ENCODE measurements at regions not wholly inside any gene's neighbourhood (a gene's known extent, or its start where the extent isn't known, plus 50 kb on each side); places are given as distances from the start of the nearest gene placed in this dataset.

GRCh38 chr12:89038831-89039512, 313.3 kb downstream of the DUSP6 start:
- TF ChIP-seq POLR2A (IDR thresholded peaks at IDR 0.05; ENCODE audit: low read depth, low read length) (no peak), POLR2AphosphoS5 (IDR thresholded peaks at IDR 0.05; ENCODE audit: low read depth, low read length) (no peak), TAF1 (IDR thresholded peaks at IDR 0.05; ENCODE audit: borderline replicate concordance, low read depth, low read length) (no peak)
- FAIRE-seq (no peak), DNase-seq (ENCODE audit: insufficient read length) (no peak)

GRCh38 chr12:89033062-89033461, 319.2 kb downstream of the DUSP6 start:
- no peak for FAIRE-seq
- no peak for TF ChIP-seq POLR2AphosphoS5 (IDR thresholded peaks at IDR 0.05; ENCODE audit: low read depth, low read length)
- no peak for TF ChIP-seq TAF1 (IDR thresholded peaks at IDR 0.05; ENCODE audit: borderline replicate concordance, low read depth, low read length)
- TF ChIP-seq POLR2A (IDR thresholded peaks at IDR 0.05; ENCODE audit: low read depth, low read length) = no peak
- no peak for DNase-seq (ENCODE audit: insufficient read length)

- DNase-seq (ENCODE audit: insufficient read length) (no peak), FAIRE-seq (no peak)
- TF ChIP-seq POLR2A (IDR thresholded peaks at IDR 0.05; ENCODE audit: low read depth, low read length) (no peak), TAF1 (IDR thresholded peaks at IDR 0.05; ENCODE audit: borderline replicate concordance, low read depth, low read length) (no peak), POLR2AphosphoS5 (IDR thresholded peaks at IDR 0.05; ENCODE audit: low read depth, low read length) (no peak)
These were observed 322.3 kb downstream of the DUSP6 start for GRCh38 chr12:89029961-89030360.

GRCh38 chr12:89024580-89024979, 327.7 kb downstream of the DUSP6 start:
- FAIRE-seq (no peak), DNase-seq (ENCODE audit: insufficient read length) (no peak)
- TF ChIP-seq POLR2AphosphoS5 (IDR thresholded peaks at IDR 0.05; ENCODE audit: low read depth, low read length) (no peak), TAF1 (IDR thresholded peaks at IDR 0.05; ENCODE audit: borderline replicate concordance, low read depth, low read length) (no peak), POLR2A (IDR thresholded peaks at IDR 0.05; ENCODE audit: low read depth, low read length) (no peak)

GRCh38 chr12:89023936-89024335, 328.4 kb downstream of the DUSP6 start:
- no peak for FAIRE-seq
- TF ChIP-seq POLR2AphosphoS5 (IDR thresholded peaks at IDR 0.05; ENCODE audit: low read depth, low read length) (no peak), TAF1 (IDR thresholded peaks at IDR 0.05; ENCODE audit: borderline replicate concordance, low read depth, low read length) (no peak), POLR2A (IDR thresholded peaks at IDR 0.05; ENCODE audit: low read depth, low read length) (no peak)
- no peak for DNase-seq (ENCODE audit: insufficient read length)

- TF ChIP-seq POLR2A (IDR thresholded peaks at IDR 0.05; ENCODE audit: low read depth, low read length) (no peak), TAF1 (IDR thresholded peaks at IDR 0.05; ENCODE audit: borderline replicate concordance, low read depth, low read length) (no peak), POLR2AphosphoS5 (IDR thresholded peaks at IDR 0.05; ENCODE audit: low read depth, low read length) (no peak)
- DNase-seq (ENCODE audit: insufficient read length) (no peak), FAIRE-seq (no peak)
These were observed 331.6 kb downstream of the DUSP6 start for GRCh38 chr12:89020689-89021088.

GRCh38 chr12:89020121-89020480, 332.2 kb downstream of the DUSP6 start:
- TF ChIP-seq POLR2AphosphoS5 (IDR thresholded peaks at IDR 0.05; ENCODE audit: low read depth, low read length) (no peak), TAF1 (IDR thresholded peaks at IDR 0.05; ENCODE audit: borderline replicate concordance, low read depth, low read length) (no peak), POLR2A (IDR thresholded peaks at IDR 0.05; ENCODE audit: low read depth, low read length) (no peak)
- FAIRE-seq = no peak
- no peak for DNase-seq (ENCODE audit: insufficient read length)

- DNase-seq (ENCODE audit: insufficient read length) (no peak), FAIRE-seq (peak; percentile 95)
- no peak for TF ChIP-seq TAF1 (IDR thresholded peaks at IDR 0.05; ENCODE audit: borderline replicate concordance, low read depth, low read length)
These were observed 332.7 kb downstream of the DUSP6 start for GRCh38 chr12:89019439-89020120.

- FAIRE-seq = peak; percentile 67
- peak; percentile 2 for DNase-seq (ENCODE audit: insufficient read length)
- TF ChIP-seq TAF1 (IDR thresholded peaks at IDR 0.05; ENCODE audit: borderline replicate concordance, low read depth, low read length) (no peak), POLR2A (IDR thresholded peaks at IDR 0.05; ENCODE audit: low read depth, low read length) (no peak), POLR2AphosphoS5 (IDR thresholded peaks at IDR 0.05; ENCODE audit: low read depth, low read length) (no peak)
These were observed 335.1 kb downstream of the DUSP6 start for GRCh38 chr12:89016970-89017778.

- FAIRE-seq = no peak
- no peak for DNase-seq (ENCODE audit: insufficient read length)
- no peak for TF ChIP-seq POLR2AphosphoS5 (IDR thresholded peaks at IDR 0.05; ENCODE audit: low read depth, low read length)
- TF ChIP-seq TAF1 (IDR thresholded peaks at IDR 0.05; ENCODE audit: borderline replicate concordance, low read depth, low read length) = no peak
- no peak for TF ChIP-seq POLR2A (IDR thresholded peaks at IDR 0.05; ENCODE audit: low read depth, low read length)
These were observed 336.9 kb downstream of the DUSP6 start for GRCh38 chr12:89015419-89015818.

- TF ChIP-seq TAF1 (IDR thresholded peaks at IDR 0.05; ENCODE audit: borderline replicate concordance, low read depth, low read length) = no peak
- TF ChIP-seq POLR2AphosphoS5 (IDR thresholded peaks at IDR 0.05; ENCODE audit: low read depth, low read length) = no peak
- no peak for TF ChIP-seq POLR2A (IDR thresholded peaks at IDR 0.05; ENCODE audit: low read depth, low read length)
- no peak for FAIRE-seq
- no peak for DNase-seq (ENCODE audit: insufficient read length)
These were observed 353.9 kb downstream of the DUSP6 start for GRCh38 chr12:88998421-88998820.

Data from GM12892 (cell line).